ENCODE measurements at regions not wholly inside any gene's neighbourhood (a gene's known extent, or its start where the extent isn't known, plus 50 kb on each side); places are given as distances from the start of the nearest gene placed in this dataset.
"Not testable (repeated sequence)": the region's sequence is repeated elsewhere in the genome, so short reads cannot be mapped to it uniquely, and the experiment has no call there.

GRCh38 chr3:29004885-29005599 is 275.8 kb upstream of the RBMS3 start:
- no peak overlapping the region for H3K4me3 ChIP-seq (ENCODE audit: low read depth, low read length)
- DNase-seq (ENCODE audit: low read depth): no peak
- TF ChIP-seq CTCF (IDR thresholded peaks at IDR 0.05; ENCODE audit: insufficient read depth, low read depth, low read length): no peak

- H3K4me3 ChIP-seq (ENCODE audit: low read depth, low read length): no peak overlapping the region
- no peak for DNase-seq (ENCODE audit: low read depth)
- no peak for TF ChIP-seq CTCF (IDR thresholded peaks at IDR 0.05; ENCODE audit: insufficient read depth, low read depth, low read length)
Observed at GRCh38 chr3:29005862-29006261, 275.0 kb upstream of the RBMS3 start.

- TF ChIP-seq CTCF (IDR thresholded peaks at IDR 0.05; ENCODE audit: insufficient read depth, low read depth, low read length): no peak
- no peak overlapping the region for H3K4me3 ChIP-seq (ENCODE audit: low read depth, low read length)
- DNase-seq (ENCODE audit: low read depth): no peak
Observed at GRCh38 chr3:29011441-29011840, 269.4 kb upstream of the RBMS3 start.

- no peak overlapping the region for H3K4me3 ChIP-seq (ENCODE audit: low read depth, low read length)
- no peak for DNase-seq (ENCODE audit: low read depth)
- TF ChIP-seq CTCF (IDR thresholded peaks at IDR 0.05; ENCODE audit: insufficient read depth, low read depth, low read length): no peak
Observed at GRCh38 chr3:29011966-29012365, 268.9 kb upstream of the RBMS3 start.

GRCh38 chr3:29022976-29023375 is 257.9 kb upstream of the RBMS3 start:
- H3K4me3 ChIP-seq (ENCODE audit: low read depth, low read length): no peak overlapping the region
- DNase-seq (ENCODE audit: low read depth): no peak
- no peak for TF ChIP-seq CTCF (IDR thresholded peaks at IDR 0.05; ENCODE audit: insufficient read depth, low read depth, low read length)

- no peak overlapping the region for H3K4me3 ChIP-seq (ENCODE audit: low read depth, low read length)
- no peak for TF ChIP-seq CTCF (IDR thresholded peaks at IDR 0.05; ENCODE audit: insufficient read depth, low read depth, low read length)
- DNase-seq (ENCODE audit: low read depth): no peak
Observed at GRCh38 chr3:29026286-29026685, 254.6 kb upstream of the RBMS3 start.

- DNase-seq (ENCODE audit: low read depth): peak; percentile 13
- no peak overlapping the region for H3K4me3 ChIP-seq (ENCODE audit: low read depth, low read length)
- TF ChIP-seq CTCF (IDR thresholded peaks at IDR 0.05; ENCODE audit: insufficient read depth, low read depth, low read length): no peak
Observed at GRCh38 chr3:29026959-29027358, 253.9 kb upstream of the RBMS3 start.

GRCh38 chr3:29031175-29031574 is 249.7 kb upstream of the RBMS3 start:
- not testable (repeated sequence) for H3K4me3 ChIP-seq (ENCODE audit: low read depth, low read length); DNase-seq (ENCODE audit: low read depth)
